ENCODE measurements at regions not wholly inside any gene's neighbourhood (a gene's known extent, or its start where the extent isn't known, plus 50 kb on each side); places are given as distances from the start of the nearest gene placed in this dataset.

DNA sequence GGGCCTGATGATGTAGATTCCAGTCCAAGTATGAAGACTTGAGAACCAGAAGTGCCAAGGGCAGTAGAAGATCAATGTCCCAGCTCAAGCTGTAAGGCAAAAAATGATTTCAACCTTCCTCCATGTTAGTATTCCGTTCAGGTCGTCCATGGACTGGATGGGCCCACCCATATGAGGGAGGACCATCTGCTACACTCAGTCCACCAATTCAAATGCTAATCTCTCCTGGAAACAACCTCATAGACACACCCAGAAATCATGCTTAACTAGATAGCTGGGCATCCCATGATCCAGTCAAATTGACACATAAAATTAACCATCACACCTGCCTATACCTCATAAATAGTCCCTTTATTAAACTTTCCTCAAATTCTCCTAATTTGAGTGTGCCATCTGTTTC is 73.3 kb upstream of the NFASC start:
- Histone ChIP-seq H3K9me2 (replicated peaks; ENCODE audit: insufficient read depth, low read length) (no peaks in the 10 kb centered on the region), H3K27ac (ENCODE audit: low read length) (no peak overlapping the region), H3F3A (ENCODE audit: insufficient read depth, low read length) (no peaks in the 10 kb centered on the region), H4K20me1 (ENCODE audit: insufficient read depth, low read length) (no peaks in the 10 kb centered on the region), H3K36me3 (replicated peaks; ENCODE audit: insufficient read depth, low read length) (no peaks in the 10 kb centered on the region), H3K4me2 (ENCODE audit: low read depth, low read length) (no peak overlapping the region), H3K9me3 (replicated peaks; ENCODE audit: insufficient read depth, low read length) (no peaks in the 10 kb centered on the region), H3K9ac (ENCODE audit: low read length) (no peak overlapping the region), H3K27me3 (replicated peaks; ENCODE audit: insufficient read depth, low read length) (no peaks in the 10 kb centered on the region), H3K79me2 (ENCODE audit: low read length) (no peaks in the 10 kb centered on the region), H2AFZ (ENCODE audit: low read length) (no peak overlapping the region), H3K4me3 (ENCODE audit: low read length) (no peak overlapping the region), H3K4me1 (ENCODE audit: low read length) (peaks cover 12% of the 10 kb centered on the region)
- TF ChIP-seq EZH2phosphoT487 (IDR thresholded peaks at IDR 0.05; ENCODE audit: low read length) (no peak), EZH2 (optimal IDR thresholded peaks at IDR 0.05; ENCODE audit: low read depth, low read length) (no peak)
- TF ChIP-seq, protein P1, sequence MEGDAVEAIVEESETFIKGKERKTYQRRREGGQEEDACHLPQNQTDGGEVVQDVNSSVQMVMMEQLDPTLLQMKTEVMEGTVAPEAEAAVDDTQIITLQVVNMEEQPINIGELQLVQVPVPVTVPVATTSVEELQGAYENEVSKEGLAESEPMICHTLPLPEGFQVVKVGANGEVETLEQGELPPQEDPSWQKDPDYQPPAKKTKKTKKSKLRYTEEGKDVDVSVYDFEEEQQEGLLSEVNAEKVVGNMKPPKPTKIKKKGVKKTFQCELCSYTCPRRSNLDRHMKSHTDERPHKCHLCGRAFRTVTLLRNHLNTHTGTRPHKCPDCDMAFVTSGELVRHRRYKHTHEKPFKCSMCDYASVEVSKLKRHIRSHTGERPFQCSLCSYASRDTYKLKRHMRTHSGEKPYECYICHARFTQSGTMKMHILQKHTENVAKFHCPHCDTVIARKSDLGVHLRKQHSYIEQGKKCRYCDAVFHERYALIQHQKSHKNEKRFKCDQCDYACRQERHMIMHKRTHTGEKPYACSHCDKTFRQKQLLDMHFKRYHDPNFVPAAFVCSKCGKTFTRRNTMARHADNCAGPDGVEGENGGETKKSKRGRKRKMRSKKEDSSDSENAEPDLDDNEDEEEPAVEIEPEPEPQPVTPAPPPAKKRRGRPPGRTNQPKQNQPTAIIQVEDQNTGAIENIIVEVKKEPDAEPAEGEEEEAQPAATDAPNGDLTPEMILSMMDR (IDR thresholded peaks at IDR 0.05; ENCODE audit: low read length), result no peak
- DNase-seq, result no peak

DNA sequence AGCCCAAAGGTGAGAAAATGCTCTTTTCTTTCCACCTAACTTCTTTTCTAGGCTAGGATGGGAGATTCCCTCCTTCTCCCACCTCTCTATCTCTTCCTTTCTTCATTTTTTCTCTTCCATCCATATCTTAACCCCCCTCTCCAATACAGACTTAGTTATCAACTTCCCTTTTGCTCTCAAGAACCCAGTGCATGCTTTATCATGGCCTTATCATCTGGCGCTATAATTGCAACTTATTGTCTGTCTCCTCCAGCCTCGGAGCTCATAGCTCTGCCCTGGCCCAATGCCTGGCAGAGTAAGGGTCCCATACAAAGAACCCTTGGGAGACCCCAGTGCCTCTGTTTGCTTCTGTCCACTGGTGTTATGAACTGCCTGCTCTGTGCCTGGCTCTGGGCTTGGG is 71.0 kb upstream of the NFASC start:
- Histone ChIP-seq H3K4me3 (ENCODE audit: low read length) (no peak overlapping the region), H4K20me1 (ENCODE audit: insufficient read depth, low read length) (no peaks in the 10 kb centered on the region), H3K9ac (ENCODE audit: low read length) (no peak overlapping the region), H3K4me2 (ENCODE audit: low read depth, low read length) (no peak overlapping the region), H3K27me3 (replicated peaks; ENCODE audit: insufficient read depth, low read length) (no peaks in the 10 kb centered on the region), H3K36me3 (replicated peaks; ENCODE audit: insufficient read depth, low read length) (no peaks in the 10 kb centered on the region), H3K9me2 (replicated peaks; ENCODE audit: insufficient read depth, low read length) (no peaks in the 10 kb centered on the region), H3F3A (ENCODE audit: insufficient read depth, low read length) (no peaks in the 10 kb centered on the region), H3K4me1 (ENCODE audit: low read length) (peaks cover 7% of the 10 kb centered on the region), H3K27ac (ENCODE audit: low read length) (no peak overlapping the region), H3K79me2 (ENCODE audit: low read length) (no peaks in the 10 kb centered on the region), H2AFZ (ENCODE audit: low read length) (no peak overlapping the region), H3K9me3 (replicated peaks; ENCODE audit: insufficient read depth, low read length) (no peaks in the 10 kb centered on the region)
- no peak for DNase-seq
- TF ChIP-seq EZH2phosphoT487 (IDR thresholded peaks at IDR 0.05; ENCODE audit: low read length) (no peak), EZH2 (optimal IDR thresholded peaks at IDR 0.05; ENCODE audit: low read depth, low read length) (no peak)
- TF ChIP-seq, protein P1 (IDR thresholded peaks at IDR 0.05; ENCODE audit: low read length), result no peak

DNA sequence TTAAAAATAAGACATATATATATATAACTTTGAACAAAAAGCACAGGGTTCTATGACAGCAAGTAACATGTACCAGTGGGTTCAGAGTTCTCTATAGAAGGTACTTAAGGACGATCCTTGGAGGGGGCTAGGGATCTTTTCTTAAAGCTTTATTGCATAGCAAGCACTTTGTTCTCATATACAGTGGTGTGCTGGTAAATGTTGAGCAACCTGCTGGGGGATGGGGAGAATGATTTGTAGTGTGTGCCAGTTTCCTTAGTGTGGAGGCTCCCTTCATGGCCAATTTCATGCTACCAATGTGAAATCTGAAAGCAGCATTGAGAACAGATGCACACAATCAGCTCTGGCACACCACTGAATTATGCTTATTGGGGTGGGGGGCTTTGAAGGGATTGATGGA is 69.5 kb upstream of the NFASC start:
- TF ChIP-seq, protein P1 (IDR thresholded peaks at IDR 0.05; ENCODE audit: low read length), result no peak
- Histone ChIP-seq H3K9me3 (replicated peaks; ENCODE audit: insufficient read depth, low read length) (no peaks in the 10 kb centered on the region), H3K36me3 (replicated peaks; ENCODE audit: insufficient read depth, low read length) (no peaks in the 10 kb centered on the region), H3K27me3 (replicated peaks; ENCODE audit: insufficient read depth, low read length) (no peaks in the 10 kb centered on the region), H2AFZ (ENCODE audit: low read length) (no peak overlapping the region), H3K4me2 (ENCODE audit: low read depth, low read length) (no peak overlapping the region), H3K4me1 (ENCODE audit: low read length) (0 out of 2 replicates have a peak, but pooled peaks cover under 1% of the 10 kb centered on the region), H3K9me2 (replicated peaks; ENCODE audit: insufficient read depth, low read length) (no peaks in the 10 kb centered on the region), H3F3A (ENCODE audit: insufficient read depth, low read length) (no peaks in the 10 kb centered on the region), H3K27ac (ENCODE audit: low read length) (no peak overlapping the region), H3K4me3 (ENCODE audit: low read length) (no peak overlapping the region), H3K79me2 (ENCODE audit: low read length) (no peaks in the 10 kb centered on the region), H4K20me1 (ENCODE audit: insufficient read depth, low read length) (no peaks in the 10 kb centered on the region), H3K9ac (ENCODE audit: low read length) (no peak overlapping the region)
- DNase-seq, result no peak

All from MM.1S (cell line).